PC-9 (cell line): ENCODE measurements at regions not wholly inside any gene's neighbourhood (a gene's known extent, or its start where the extent isn't known, plus 50 kb on each side); places are given as distances from the start of the nearest gene placed in this dataset.

Experiments used
- BruUV-seq: library from RNA; stranded (reverse); fragments of 400-500 nt; replicated peaks from 2 replicates; lab custom pipeline; 2021; lab: Mats Ljungman, UMichigan
- CTCF ChIA-PET: fragments of 300-600 bp; sonication (Branson Sonifier 250); formaldehyde crosslinking; loops from one replicate; lab custom pipeline; 2022; ENCODE audit warnings: antibody characterized with exemption; lab: Charles Lee
- POLR2A ChIA-PET: fragments of 300-600 bp; sonication (Branson Sonifier 250); formaldehyde crosslinking; loops from one replicate; lab custom pipeline; 2022; ENCODE audit warnings: antibody characterized with exemption; ENCODE audit not compliant: unreplicated experiment; lab: Charles Lee
- DNase-seq, 2 experiments: peaks; one replicate each; pipeline versions ENCODE4 v3.0.0 to v3.0.0-alpha.2; 2015 to 2022; ENCODE audit warnings: mixed read lengths in 1 of 2
- H2AFZ ChIP-seq: fragments of 200-600 bp; sonication (generic); 2 replicates; pipeline ENCODE4 v1.8.1; 2017; ENCODE audit warnings: antibody characterized with exemption
- H3F3A ChIP-seq: fragments of 200-600 bp; sonication (generic); 2 replicates; pipeline ENCODE4 v1.8.1; 2017; ENCODE audit warnings: antibody characterized with exemption, mild to moderate bottlenecking, low read depth; ENCODE audit not compliant: insufficient read depth
- H3K27ac ChIP-seq: fragments of 200-600 bp; sonication (generic); 2 replicates; pipeline ENCODE4 v1.6.1; 2016; ENCODE audit warnings: mixed run types
- H3K27me3 ChIP-seq: fragments of 200-600 bp; sonication (generic); 2 replicates; pipeline ENCODE4 v1.6.1; 2016; ENCODE audit warnings: low read depth, mixed run types; ENCODE audit not compliant: insufficient read depth
- H3K36me3 ChIP-seq: fragments of 200-600 bp; sonication (generic); 2 replicates; pipeline ENCODE4 v1.6.1; 2016; ENCODE audit warnings: low read depth, mixed run types
- H3K4me1 ChIP-seq: fragments of 200-600 bp; sonication (generic); replicated peaks from 2 replicates; pipeline ENCODE4 v1.6.1; 2016; ENCODE audit warnings: mixed run types; ENCODE audit not compliant: insufficient read depth
- H3K4me2 ChIP-seq: fragments of 200-600 bp; sonication (generic); 2 replicates; pipeline ENCODE4 v1.6.1; 2017; ENCODE audit warnings: mixed run types
- H3K4me3 ChIP-seq: fragments of 200-600 bp; sonication (generic); 2 replicates; pipeline ENCODE4 v1.6.1; 2016; ENCODE audit warnings: mixed run types
- H3K79me2 ChIP-seq: fragments of 200-600 bp; sonication (generic); 2 replicates; pipeline ENCODE4 v1.6.1; 2017; ENCODE audit warnings: low read depth, mixed run types
- H3K9me2 ChIP-seq: fragments of 200-600 bp; sonication (generic); 2 replicates; pipeline ENCODE4 v1.8.1; 2017; ENCODE audit warnings: mild to moderate bottlenecking; ENCODE audit not compliant: insufficient read depth
- H3K9me3 ChIP-seq: fragments of 200-600 bp; sonication (generic); 2 replicates; pipeline ENCODE4 v1.8.1; 2016; ENCODE audit warnings: low read depth; ENCODE audit not compliant: insufficient read depth
- H4K20me1 ChIP-seq: fragments of 200-600 bp; sonication (generic); 2 replicates; pipeline ENCODE4 v1.8.1; 2017; ENCODE audit not compliant: insufficient read depth
- EZH2 ChIP-seq: fragments of 200-600 bp; sonication (generic); IDR thresholded peaks from 2 replicates; pipeline ENCODE4 v1.8.0; 2017; ENCODE audit warnings: antibody characterized with exemption, low read depth
- intact Hi-C: fragments of 100-400 bp; cut with micrococcal nuclease; formaldehyde crosslinking; loops from one replicate; pipeline ENCODE4 v1.10.0; 2022; ENCODE audit not compliant: unreplicated experiment
- TF ChIP-seq, protein P1 (sequence below): fragments of 200-600 bp; sonication (generic); conservative IDR thresholded peaks from 2 replicates; pipeline ENCODE4 v1.6.1; 2017; ENCODE audit warnings: mixed run types, antibody characterized with exemption, mild to moderate bottlenecking, moderate library complexity

DNA sequence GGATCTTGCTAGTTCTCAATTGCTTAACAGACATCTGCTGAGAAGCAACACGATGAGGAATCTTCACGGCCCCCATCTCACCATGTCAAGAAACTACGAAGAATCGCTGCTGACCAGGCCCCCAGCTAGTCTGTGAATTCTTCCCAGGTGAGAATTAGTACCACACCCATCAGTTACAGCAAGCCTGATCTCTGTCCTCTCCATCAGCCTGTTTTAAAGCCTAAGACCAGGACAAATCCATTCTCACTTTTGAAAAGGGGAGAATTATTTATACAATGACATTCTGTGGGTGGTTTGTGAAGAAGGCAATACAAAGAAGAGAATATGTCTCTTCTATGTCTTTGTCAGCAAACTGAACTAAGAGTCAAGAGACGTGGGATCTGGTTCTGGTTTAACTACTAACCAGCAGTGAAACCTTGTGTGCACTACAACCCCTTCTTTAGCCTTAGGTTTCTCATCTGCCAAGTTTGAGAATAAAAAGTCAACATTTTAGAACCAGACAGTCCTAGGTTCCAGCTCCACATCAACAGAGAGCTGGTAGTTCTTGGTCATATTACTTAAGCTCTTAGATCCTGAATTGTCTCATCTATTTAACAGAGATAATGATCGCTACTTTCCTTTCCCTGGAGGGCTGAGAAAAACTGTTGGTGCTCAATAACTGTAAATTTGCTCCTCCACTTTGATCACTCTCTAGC is 160.4 kb upstream of the RORA start:
- Histone ChIP-seq H3K9me2 (no peaks in the 10 kb centered on the region), H3K36me3 (no peaks in the 10 kb centered on the region), H3K79me2 (no peaks in the 10 kb centered on the region), H3K27ac (no peak overlapping the region), H3F3A (no peaks in the 10 kb centered on the region), H3K9me3 (no peaks in the 10 kb centered on the region), H3K4me3 (no peak overlapping the region), H2AFZ (no peak overlapping the region), H3K4me1 (no peaks in the 10 kb centered on the region), H3K4me2 (no peak overlapping the region), H4K20me1 (no peaks in the 10 kb centered on the region), H3K27me3 (peaks cover 5% of the 10 kb centered on the region; the same call in 1 of the 2 replicates)
- DNase-seq, result no peak
- ChIA-PET POLR2A (no interaction called here), CTCF (no interaction called here)
- intact Hi-C loops, result no loop called here
- TF ChIP-seq EZH2, result no peak
- no TSS peak for BruUV-seq

DNA sequence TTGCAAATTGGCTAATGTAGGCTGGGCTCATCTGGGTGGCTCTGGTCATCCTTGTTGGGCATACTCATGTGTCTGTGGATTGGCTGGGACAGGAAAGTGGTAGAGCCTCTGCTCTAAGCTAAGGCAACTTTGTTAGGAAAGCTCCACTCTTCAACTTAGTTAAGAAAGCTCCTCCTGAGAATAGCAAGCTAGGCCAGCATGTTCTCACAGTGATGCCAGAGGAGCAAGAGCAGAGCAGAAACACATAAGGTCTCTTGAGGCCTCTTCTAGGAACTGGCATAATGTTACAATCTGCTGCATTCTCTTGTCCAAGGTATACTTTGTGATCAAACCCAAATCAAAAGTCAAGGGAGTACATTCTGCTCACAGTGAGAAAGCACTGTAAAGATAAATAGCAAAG is 158.6 kb upstream of the RORA start:
- H3K9me2 ChIP-seq, result no peaks in the 10 kb centered on the region

DNA sequence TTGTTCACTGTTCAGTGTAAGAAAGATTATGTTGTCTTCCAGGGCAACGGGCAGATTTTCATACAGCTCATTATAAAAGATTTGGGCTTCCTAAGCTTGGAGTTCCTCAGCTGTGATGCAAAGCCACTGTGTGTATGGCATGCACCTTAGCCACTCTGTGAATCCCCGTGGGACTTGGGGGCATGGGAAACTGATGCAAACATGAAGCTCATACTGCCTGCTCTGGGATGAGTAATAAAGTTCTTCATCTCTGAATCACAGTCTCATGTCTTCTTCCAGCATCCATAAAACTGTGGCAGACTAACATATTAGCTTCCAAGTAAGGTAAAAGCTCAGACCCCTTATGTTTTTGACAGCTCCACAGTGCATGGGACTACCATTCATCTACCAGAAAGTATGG is 154.3 kb upstream of the RORA start:
- Histone ChIP-seq H3K9me2 (no peaks in the 10 kb centered on the region), H3K4me3 (no peak overlapping the region), H3K27me3 (peaks cover 14% of the 10 kb centered on the region; the same call in 1 of the 2 replicates), H3K4me1 (no peaks in the 10 kb centered on the region), H3K79me2 (no peaks in the 10 kb centered on the region), H3K4me2 (no peak overlapping the region), H2AFZ (no peak overlapping the region), H3K36me3 (no peaks in the 10 kb centered on the region), H3F3A (no peaks in the 10 kb centered on the region), H4K20me1 (no peaks in the 10 kb centered on the region), H3K27ac (no peak overlapping the region), H3K9me3 (no peaks in the 10 kb centered on the region)
- no TSS peak for BruUV-seq
- CTCF ChIA-PET, result no interaction called here
- POLR2A ChIA-PET, result no interaction called here
- no peak for TF ChIP-seq EZH2
- TF ChIP-seq, protein P1, sequence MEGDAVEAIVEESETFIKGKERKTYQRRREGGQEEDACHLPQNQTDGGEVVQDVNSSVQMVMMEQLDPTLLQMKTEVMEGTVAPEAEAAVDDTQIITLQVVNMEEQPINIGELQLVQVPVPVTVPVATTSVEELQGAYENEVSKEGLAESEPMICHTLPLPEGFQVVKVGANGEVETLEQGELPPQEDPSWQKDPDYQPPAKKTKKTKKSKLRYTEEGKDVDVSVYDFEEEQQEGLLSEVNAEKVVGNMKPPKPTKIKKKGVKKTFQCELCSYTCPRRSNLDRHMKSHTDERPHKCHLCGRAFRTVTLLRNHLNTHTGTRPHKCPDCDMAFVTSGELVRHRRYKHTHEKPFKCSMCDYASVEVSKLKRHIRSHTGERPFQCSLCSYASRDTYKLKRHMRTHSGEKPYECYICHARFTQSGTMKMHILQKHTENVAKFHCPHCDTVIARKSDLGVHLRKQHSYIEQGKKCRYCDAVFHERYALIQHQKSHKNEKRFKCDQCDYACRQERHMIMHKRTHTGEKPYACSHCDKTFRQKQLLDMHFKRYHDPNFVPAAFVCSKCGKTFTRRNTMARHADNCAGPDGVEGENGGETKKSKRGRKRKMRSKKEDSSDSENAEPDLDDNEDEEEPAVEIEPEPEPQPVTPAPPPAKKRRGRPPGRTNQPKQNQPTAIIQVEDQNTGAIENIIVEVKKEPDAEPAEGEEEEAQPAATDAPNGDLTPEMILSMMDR, result no peak
- intact Hi-C loops, result no loop called here
- no peak for DNase-seq

More for the DNA sequence above, 158.6 kb upstream of the RORA start:
- no peak overlapping the region for H3K4me3 ChIP-seq
- H3K27me3 ChIP-seq, result peaks cover 5% of the 10 kb centered on the region; the same call in 1 of the 2 replicates
- ChIA-PET POLR2A (no interaction called here), CTCF (no interaction called here)
- H2AFZ ChIP-seq, result no peak overlapping the region
- intact Hi-C loops, result no loop called here
- no peak for DNase-seq
- H3K4me2 ChIP-seq, result no peak overlapping the region
- no peaks in the 10 kb centered on the region for H4K20me1 ChIP-seq
- no peaks in the 10 kb centered on the region for H3K9me3 ChIP-seq
- H3K79me2 ChIP-seq, result no peaks in the 10 kb centered on the region
- no peaks in the 10 kb centered on the region for H3F3A ChIP-seq
- no peak for TF ChIP-seq EZH2
- TF ChIP-seq, protein P1, result no peak
- H3K4me1 ChIP-seq, result no peaks in the 10 kb centered on the region
- no peak overlapping the region for H3K27ac ChIP-seq
- H3K36me3 ChIP-seq, result no peaks in the 10 kb centered on the region
- no TSS peak for BruUV-seq
